A673 (cell line): ENCODE measurements at regions not wholly inside any gene's neighbourhood (a gene's known extent, or its start where the extent isn't known, plus 50 kb on each side); places are given as distances from the start of the nearest gene placed in this dataset.
A peak's percentile ranks its signal among the peaks of the same experiment; 100 is the strongest.

Source experiments
- BruUV-seq: library from RNA; stranded (reverse); fragments of 400-500 nt; replicated peaks from 2 replicates; lab custom pipeline; 2021; lab: Mats Ljungman, UMichigan
- CTCF ChIA-PET: fragments of 300-600 bp; sonication (Branson Sonifier 250); formaldehyde crosslinking; loops from one replicate; lab custom pipeline; 2022; ENCODE audit warnings: antibody characterized with exemption; lab: Charles Lee
- POLR2A ChIA-PET: fragments of 300-600 bp; sonication (Branson Sonifier 250); formaldehyde crosslinking; loops from one replicate; lab custom pipeline; 2022; ENCODE audit warnings: antibody characterized with exemption; ENCODE audit not compliant: low non-redundant PET; lab: Charles Lee
- DNase-seq: peaks from one replicate; pipeline ENCODE4 v3.0.0-alpha.2; 2015; ENCODE audit warnings: low spot score
- H3K27ac ChIP-seq: fragments of 200-600 bp; sonication (generic); 2 replicates; pipeline ENCODE4 v1.5.1; 2016; ENCODE audit warnings: mixed run types, low read depth, mild to moderate bottlenecking, mixed read lengths, antibody characterized with exemption, low read length; ENCODE audit not compliant: poor library complexity, severe bottlenecking
- H3K27me3 ChIP-seq: fragments of 200-600 bp; sonication (generic); replicated peaks from 2 replicates; pipeline ENCODE4 v1.6.1; 2017; ENCODE audit warnings: mixed run types, low read depth, mild to moderate bottlenecking, mixed read lengths, antibody characterized with exemption, low read length; ENCODE audit not compliant: insufficient read depth, poor library complexity
- H3K36me3 ChIP-seq: fragments of 200-600 bp; sonication (generic); 2 replicates; pipeline ENCODE4 v1.6.1; 2016; ENCODE audit warnings: mixed run types, mild to moderate bottlenecking, mixed read lengths, antibody characterized with exemption, low read length; ENCODE audit not compliant: insufficient read depth, poor library complexity, severe bottlenecking
- H3K4me1 ChIP-seq: fragments of 200-600 bp; sonication (generic); 2 replicates; pipeline ENCODE4 v1.6.1; 2017; ENCODE audit warnings: mixed run types, mild to moderate bottlenecking, mixed read lengths, antibody characterized with exemption, low read length; ENCODE audit not compliant: insufficient read depth, poor library complexity, severe bottlenecking
- H3K4me3 ChIP-seq: fragments of 200-600 bp; sonication (generic); 2 replicates; pipeline ENCODE4 v1.5.1; 2016; ENCODE audit warnings: low read depth, mixed run types, mild to moderate bottlenecking, mixed read lengths, low read length; ENCODE audit not compliant: poor library complexity, severe bottlenecking
- H3K9me3 ChIP-seq: fragments of 200-600 bp; sonication (generic); 2 replicates; pipeline ENCODE4 v1.6.1; 2016; ENCODE audit warnings: mixed run types, low read depth, mild to moderate bottlenecking, mixed read lengths, antibody characterized with exemption, low read length; ENCODE audit not compliant: poor library complexity, severe bottlenecking
- CTCF ChIP-seq: fragments of 300-800, 200-600 bp; sonication (generic); conservative IDR thresholded peaks from 2 replicates; pipeline ENCODE4 v1.5.1; 2017; ENCODE audit warnings: low read depth, mild to moderate bottlenecking, antibody characterized with exemption, low read length, moderate library complexity, mixed read lengths
- EZH2 ChIP-seq: fragments of 200-600 bp; sonication (generic); IDR thresholded peaks from 2 replicates; pipeline ENCODE4 v1.6.1; 2017; ENCODE audit warnings: borderline replicate concordance, low read depth, mild to moderate bottlenecking, mixed read lengths, antibody characterized with exemption, low read length; ENCODE audit not compliant: poor library complexity, severe bottlenecking
- intact Hi-C: fragments of 100-400 bp; cut with micrococcal nuclease; formaldehyde crosslinking; loops from one replicate; pipeline ENCODE4 v1.10.0; 2022; ENCODE audit not compliant: unreplicated experiment

DNA sequence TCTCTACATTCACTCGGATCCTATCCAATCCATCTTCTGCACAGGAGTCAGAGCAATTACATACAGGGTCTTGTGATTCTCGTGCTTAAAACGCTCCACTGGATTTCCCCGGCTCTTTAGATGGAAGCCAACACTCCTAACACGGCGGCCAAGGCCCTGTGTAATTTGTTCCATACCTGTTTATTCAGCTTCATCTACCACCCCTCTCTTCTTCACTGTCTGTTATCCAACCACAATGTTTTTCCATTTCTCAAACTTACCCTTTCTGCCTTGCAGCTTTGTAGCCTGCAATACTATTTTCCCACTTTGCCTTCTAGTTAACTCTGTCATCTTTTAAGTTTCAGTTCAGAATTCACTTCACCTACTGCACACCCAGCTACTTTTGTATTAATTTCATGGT is 249.6 kb upstream of the USP25 start:
- Histone ChIP-seq H3K27ac (no peak overlapping the region), H3K27me3 (no peaks in the 10 kb centered on the region), H3K4me1 (no peaks in the 10 kb centered on the region), H3K9me3 (no peaks in the 10 kb centered on the region), H3K36me3 (no peaks in the 10 kb centered on the region), H3K4me3 (no peak overlapping the region)
- intact Hi-C loops = loop anchor here (5.0 to 10.0 kb wide), 3 partner anchors 112 to 1225 kb away; no protein-coding TSS in a partner anchor
- ChIA-PET CTCF (no interaction called here), POLR2A (no interaction called here)
- BruUV-seq = no TSS peak
- no peak for DNase-seq
- no peak for TF ChIP-seq EZH2
- no peak for TF ChIP-seq CTCF

DNA sequence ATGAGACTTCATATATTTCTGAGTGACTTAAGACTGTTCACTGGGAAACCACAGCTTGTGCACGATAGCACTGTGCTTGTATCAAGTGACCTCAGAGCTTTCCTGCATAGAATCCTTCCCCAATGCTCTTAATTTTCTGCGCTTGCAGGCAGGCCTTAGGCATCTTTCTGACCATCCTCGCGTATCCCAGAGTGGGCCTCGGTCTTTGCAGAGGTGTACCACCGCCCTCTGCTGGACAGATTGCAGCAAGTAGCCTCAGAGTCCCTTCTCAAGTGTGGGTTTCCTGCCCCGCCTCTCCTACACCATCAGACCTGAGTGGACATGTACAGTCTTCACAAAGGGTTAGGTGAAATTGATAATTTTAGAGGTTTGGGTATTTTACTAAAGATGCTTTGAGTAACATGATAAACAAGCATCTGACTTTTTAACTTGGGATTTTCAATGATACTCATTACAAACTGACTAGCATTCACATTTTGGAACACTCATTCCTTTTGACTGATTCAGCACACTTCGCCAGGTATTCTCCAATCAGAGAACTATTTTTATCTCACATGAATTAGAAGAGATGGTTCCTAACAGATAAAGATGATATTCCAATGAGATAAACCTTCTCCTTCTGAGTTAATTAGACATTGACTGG is 246.5 kb upstream of the USP25 start:
- ChIA-PET CTCF (no interaction called here), POLR2A (no interaction called here)
- no peak overlapping the region for H3K4me3 ChIP-seq
- peak; percentile 84 for DNase-seq
- H3K4me1 ChIP-seq = no peaks in the 10 kb centered on the region
- TF ChIP-seq EZH2 (no peak), CTCF (peak; percentile 90)
- H3K36me3 ChIP-seq = no peaks in the 10 kb centered on the region
- no peak overlapping the region for H3K27ac ChIP-seq
- no TSS peak for BruUV-seq
- no peaks in the 10 kb centered on the region for H3K27me3 ChIP-seq
- intact Hi-C loops = loop anchor here (1.0 to 10.0 kb wide), 5 partner anchors 109 to 1228 kb away; no protein-coding TSS in a partner anchor
- H3K9me3 ChIP-seq = no peaks in the 10 kb centered on the region

DNA sequence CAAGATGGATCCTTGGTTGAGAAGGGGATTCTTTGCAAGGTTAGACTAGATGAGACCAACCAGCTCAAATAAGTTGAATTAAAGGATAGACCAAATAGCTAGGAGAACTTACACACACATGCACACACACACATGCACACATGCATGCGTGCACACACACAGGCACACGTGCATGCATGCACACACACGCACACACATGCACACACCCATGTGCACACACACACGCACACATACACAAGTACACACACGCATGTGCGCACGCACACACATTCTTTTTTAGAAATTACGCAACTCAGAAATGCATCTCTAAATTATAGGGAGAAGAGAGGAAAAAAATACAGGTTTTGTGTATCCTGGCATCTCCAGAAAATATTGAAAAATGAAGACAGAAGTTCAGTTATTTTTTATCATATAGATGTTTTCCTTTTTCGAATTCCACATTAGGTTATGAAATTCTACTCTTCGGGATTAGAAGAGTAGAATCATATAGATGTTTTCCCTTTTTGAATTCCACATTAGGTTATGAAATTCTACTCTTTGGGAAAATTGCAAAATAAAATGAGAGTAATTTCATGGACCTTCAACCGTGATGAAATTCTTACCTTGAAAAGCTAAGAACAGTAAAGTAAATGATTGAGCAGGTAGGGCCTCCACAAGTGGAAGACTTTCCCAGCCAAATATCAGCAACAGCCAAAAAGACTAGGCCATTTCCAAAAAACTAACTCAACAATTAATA is 243.2 kb upstream of the USP25 start:
- TF ChIP-seq CTCF (no peak), EZH2 (no peak)
- intact Hi-C loops = loop anchor here (10.0 kb wide), 2 partner anchors 1082 to 1232 kb away; no protein-coding TSS in a partner anchor
- H3K9me3 ChIP-seq = no peaks in the 10 kb centered on the region
- CTCF ChIA-PET = no interaction called here
- H3K27ac ChIP-seq = no peak overlapping the region
- no peaks in the 10 kb centered on the region for H3K27me3 ChIP-seq
- BruUV-seq = no TSS peak
- no peaks in the 10 kb centered on the region for H3K4me1 ChIP-seq
- POLR2A ChIA-PET = interaction anchor here (0.7 kb wide), 1 partner anchor 371 kb away, joined by 3 read pairs; no protein-coding TSS in a partner anchor
- H3K4me3 ChIP-seq = no peak overlapping the region
- no peaks in the 10 kb centered on the region for H3K36me3 ChIP-seq
- DNase-seq = no peak
